ENCODE measurements at regions not wholly inside any gene's neighbourhood (a gene's known extent, or its start where the extent isn't known, plus 50 kb on each side); places are given as distances from the start of the nearest gene placed in this dataset.

DNA sequence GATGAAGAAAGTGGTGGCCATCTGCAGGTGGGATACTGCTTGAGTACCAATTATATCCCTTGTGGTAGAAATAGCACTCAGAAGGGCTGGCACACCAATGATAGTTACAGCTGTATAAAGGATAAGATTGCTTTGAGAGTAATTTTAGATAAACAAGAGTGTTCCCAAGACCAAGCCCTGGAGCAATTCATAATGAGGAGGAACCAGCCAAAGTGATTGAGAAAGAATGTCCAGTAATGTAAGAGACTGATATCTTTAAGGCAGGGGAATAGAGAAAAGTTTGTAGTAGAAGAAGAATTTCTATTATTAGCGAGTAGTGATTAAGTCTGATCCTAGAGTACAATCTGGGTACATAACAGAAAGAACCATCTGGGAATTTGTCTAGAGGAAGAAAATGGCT, 945.1 kb downstream of the OTOL1 start:
- no peak overlapping the region for H3K4me3 ChIP-seq (ENCODE audit: control insufficient read depth, low read depth, low read length)
- DNase-seq (ENCODE audit: low read depth) = no peak
- TF ChIP-seq, protein P1, sequence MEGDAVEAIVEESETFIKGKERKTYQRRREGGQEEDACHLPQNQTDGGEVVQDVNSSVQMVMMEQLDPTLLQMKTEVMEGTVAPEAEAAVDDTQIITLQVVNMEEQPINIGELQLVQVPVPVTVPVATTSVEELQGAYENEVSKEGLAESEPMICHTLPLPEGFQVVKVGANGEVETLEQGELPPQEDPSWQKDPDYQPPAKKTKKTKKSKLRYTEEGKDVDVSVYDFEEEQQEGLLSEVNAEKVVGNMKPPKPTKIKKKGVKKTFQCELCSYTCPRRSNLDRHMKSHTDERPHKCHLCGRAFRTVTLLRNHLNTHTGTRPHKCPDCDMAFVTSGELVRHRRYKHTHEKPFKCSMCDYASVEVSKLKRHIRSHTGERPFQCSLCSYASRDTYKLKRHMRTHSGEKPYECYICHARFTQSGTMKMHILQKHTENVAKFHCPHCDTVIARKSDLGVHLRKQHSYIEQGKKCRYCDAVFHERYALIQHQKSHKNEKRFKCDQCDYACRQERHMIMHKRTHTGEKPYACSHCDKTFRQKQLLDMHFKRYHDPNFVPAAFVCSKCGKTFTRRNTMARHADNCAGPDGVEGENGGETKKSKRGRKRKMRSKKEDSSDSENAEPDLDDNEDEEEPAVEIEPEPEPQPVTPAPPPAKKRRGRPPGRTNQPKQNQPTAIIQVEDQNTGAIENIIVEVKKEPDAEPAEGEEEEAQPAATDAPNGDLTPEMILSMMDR (IDR thresholded peaks at IDR 0.05; ENCODE audit: control insufficient read depth, insufficient read depth, low read depth, low read length, missing control alignments) = no peak

DNA sequence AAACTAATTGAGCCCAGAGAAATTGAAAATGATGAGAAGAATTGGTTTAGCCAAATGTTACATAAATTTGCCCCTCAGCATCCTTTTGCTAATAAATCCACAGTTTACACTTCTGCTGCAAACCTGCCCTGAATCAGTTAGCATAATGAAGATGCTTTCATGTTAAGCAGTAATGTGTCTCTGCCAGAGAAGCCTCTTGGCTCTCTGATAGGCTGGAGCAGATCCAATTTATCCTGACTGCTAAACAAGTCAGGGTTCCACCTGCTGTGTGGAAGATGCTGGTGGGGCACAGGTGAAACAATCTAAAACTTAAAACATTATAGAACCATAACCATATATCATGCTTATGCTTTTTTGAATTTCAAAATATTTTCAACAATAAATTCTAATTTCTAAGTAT, 946.8 kb downstream of the OTOL1 start:
- TF ChIP-seq, protein P1 (IDR thresholded peaks at IDR 0.05; ENCODE audit: control insufficient read depth, insufficient read depth, low read depth, low read length, missing control alignments) = no peak
- no peak overlapping the region for H3K4me3 ChIP-seq (ENCODE audit: control insufficient read depth, low read depth, low read length)
- no peak for DNase-seq (ENCODE audit: low read depth)

DNA sequence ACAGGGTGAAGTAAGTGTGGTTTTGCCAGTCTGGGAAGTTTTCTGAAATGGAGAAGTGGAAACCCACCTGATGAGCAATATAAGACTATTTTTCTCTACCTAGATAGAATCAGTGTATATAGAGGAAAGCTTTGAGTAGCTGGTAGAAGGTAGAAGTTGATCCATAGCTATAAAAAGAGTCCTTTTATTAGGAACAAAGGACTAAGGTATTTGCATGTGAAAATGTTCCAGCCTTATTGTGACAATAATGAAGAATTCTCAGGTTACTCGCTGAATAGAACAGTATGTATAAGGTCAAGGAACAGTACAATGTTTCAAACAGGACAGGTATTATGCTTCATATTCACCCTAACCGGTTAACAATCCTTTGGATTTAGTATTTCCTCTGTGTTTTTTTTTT, 972.2 kb downstream of the OTOL1 start:
- no peak overlapping the region for H3K4me3 ChIP-seq (ENCODE audit: control insufficient read depth, low read depth, low read length)
- TF ChIP-seq, protein P1 (IDR thresholded peaks at IDR 0.05; ENCODE audit: control insufficient read depth, insufficient read depth, low read depth, low read length, missing control alignments) = no peak
- no peak for DNase-seq (ENCODE audit: low read depth)

DNA sequence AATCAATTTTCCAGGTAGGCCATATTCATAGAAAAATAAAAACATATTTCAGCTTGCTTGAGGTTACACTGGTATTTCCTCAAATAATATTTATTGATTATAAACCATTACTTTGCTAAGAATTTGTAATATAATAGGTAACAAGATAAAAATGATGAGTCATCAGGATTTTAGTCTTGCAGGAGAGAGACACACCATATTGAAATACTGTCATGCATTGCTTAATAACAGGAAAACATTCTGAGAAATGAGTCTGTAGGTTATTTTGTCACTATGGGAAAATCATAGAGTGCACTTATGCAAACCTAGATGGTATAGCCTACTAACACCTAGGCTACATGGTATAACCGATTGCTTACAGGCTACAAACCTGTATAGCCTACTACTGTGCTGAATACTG, 990.5 kb downstream of the OTOL1 start:
- no peak for DNase-seq (ENCODE audit: low read depth)
- H3K4me3 ChIP-seq (ENCODE audit: control insufficient read depth, low read depth, low read length) = no peak overlapping the region
- TF ChIP-seq, protein P1 (IDR thresholded peaks at IDR 0.05; ENCODE audit: control insufficient read depth, insufficient read depth, low read depth, low read length, missing control alignments) = no peak

DNA sequence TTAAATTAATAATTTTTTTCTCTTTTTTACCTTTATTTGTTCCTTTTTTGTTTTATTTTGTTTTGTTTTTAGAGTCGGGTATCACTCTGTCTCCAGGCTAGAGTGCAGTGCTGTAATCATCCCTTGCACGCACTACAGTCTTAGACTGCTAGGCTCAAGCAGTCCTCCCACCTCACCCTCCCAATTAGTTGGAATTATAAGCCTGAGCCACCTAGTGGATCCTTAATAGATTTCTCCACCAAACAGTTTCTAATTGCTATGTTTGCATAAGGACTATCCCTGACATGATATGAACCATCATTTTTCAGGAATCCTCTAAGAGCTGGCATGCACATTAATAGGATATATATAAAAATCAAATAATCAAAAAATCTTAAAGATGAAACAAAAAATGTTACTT, 993.2 kb downstream of the OTOL1 start:
- DNase-seq (ENCODE audit: low read depth) = no peak
- no peak overlapping the region for H3K4me3 ChIP-seq (ENCODE audit: control insufficient read depth, low read depth, low read length)
- TF ChIP-seq, protein P1 (IDR thresholded peaks at IDR 0.05; ENCODE audit: control insufficient read depth, insufficient read depth, low read depth, low read length, missing control alignments) = peak; percentile 18

DNA sequence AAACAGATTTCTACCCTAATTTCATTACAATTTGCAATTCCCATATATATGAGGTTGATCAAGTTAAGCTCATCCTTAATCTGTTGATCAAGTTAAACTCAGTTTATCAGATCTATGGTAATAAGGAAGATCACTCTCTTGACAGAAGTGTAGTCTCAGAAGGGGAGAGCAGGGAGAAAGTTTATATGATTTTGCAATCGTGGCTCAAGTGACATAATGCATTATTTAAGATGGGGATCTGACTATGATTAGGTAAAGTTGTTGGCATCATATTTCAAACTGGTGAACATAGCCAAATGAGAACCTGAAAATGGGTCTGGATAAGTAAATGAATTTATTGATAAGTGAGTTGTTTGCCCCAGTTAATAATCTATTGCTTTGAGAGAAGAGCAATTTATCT, 995.3 kb downstream of the OTOL1 start:
- no peak overlapping the region for H3K4me3 ChIP-seq (ENCODE audit: control insufficient read depth, low read depth, low read length)
- DNase-seq (ENCODE audit: low read depth) = no peak
- TF ChIP-seq, protein P1 (IDR thresholded peaks at IDR 0.05; ENCODE audit: control insufficient read depth, insufficient read depth, low read depth, low read length, missing control alignments) = no peak
